Mammary epithelial cell (primary cell): ENCODE measurements at regions not wholly inside any gene's neighbourhood (a gene's known extent, or its start where the extent isn't known, plus 50 kb on each side); places are given as distances from the start of the nearest gene placed in this dataset.

ENCODE experiments used
- CTCF ChIP-seq, 2 donors: IDR thresholded peaks in 1 of 2; conservative IDR thresholded peaks in 1 of 2; 2 replicates each; pipeline ENCODE4 v1.5.1; 2011 to 2012; ENCODE audit warnings: inconsistent platforms in 2 of 2, low read length in 2 of 2, mild to moderate bottlenecking in 2 of 2, control low read depth in 1 of 2, low read depth in 1 of 2; ENCODE audit not compliant: insufficient read depth in 1 of 2; ENCODE audit errors: extremely low read depth in 1 of 2
- EZH2 ChIP-seq: IDR thresholded peaks from 2 replicates; pipeline ENCODE4 v1.6.1; 2012; ENCODE audit warnings: low read length, inconsistent platforms, borderline replicate concordance

- TF ChIP-seq CTCF (conservative IDR thresholded peaks at IDR 0.05 in 1 of 2, IDR thresholded peaks at IDR 0.05 in 1 of 2; ENCODE audit: extremely low read depth in 1 of 2, insufficient read depth in 1 of 2, low read depth in 1 of 2, low read length in 2 of 2) = no peak
- no peak for TF ChIP-seq EZH2
Measured at GRCh38 chr18:61756244-61756643, 136.6 kb downstream of the RNF152 start.
